Chondrocyte (in vitro differentiated cells): ENCODE measurements at regions not wholly inside any gene's neighbourhood (a gene's known extent, or its start where the extent isn't known, plus 50 kb on each side); places are given as distances from the start of the nearest gene placed in this dataset.

Experiments used
- DNase-seq: peaks from one replicate; pipeline ENCODE4 v3.0.0; 2021; ENCODE audit warnings: mixed read lengths, low spot score
- H3K27ac Mint-ChIP-seq: one replicate; pipeline ENCODE4 v1.8.0; 2021; ENCODE audit warnings: mild to moderate bottlenecking, moderate library complexity, mixed read lengths; ENCODE audit not compliant: unreplicated experiment
- H3K27me3 Mint-ChIP-seq: 2 replicates; pipeline ENCODE4 v1.8.0; 2021; ENCODE audit warnings: low read depth, mixed read lengths
- H3K36me3 Mint-ChIP-seq: 2 replicates; pipeline ENCODE4 v1.8.0; 2021; ENCODE audit warnings: low read depth, mixed read lengths
- H3K4me1 Mint-ChIP-seq: 2 replicates; pipeline ENCODE4 v1.8.0; 2021; ENCODE audit warnings: low read depth, mild to moderate bottlenecking, mixed read lengths
- H3K4me3 Mint-ChIP-seq: one replicate; pipeline ENCODE4 v1.8.0; 2021; ENCODE audit warnings: mild to moderate bottlenecking, moderate library complexity, mixed read lengths; ENCODE audit not compliant: unreplicated experiment
- H3K9me3 Mint-ChIP-seq: 2 replicates; pipeline ENCODE4 v1.8.0; 2021; ENCODE audit warnings: low read depth, mixed read lengths
- CTCF ChIP-seq: fragments of 200-600 bp; sonication (generic); IDR thresholded peaks from 2 replicates; pipeline ENCODE4 v1.5.0; 2021; ENCODE audit warnings: antibody characterized with exemption, mild to moderate bottlenecking, moderate library complexity

- Mint-ChIP-seq H3K36me3 (no peaks in the 10 kb centered on the region), H3K27ac (no peak overlapping the region), H3K9me3 (no peaks in the 10 kb centered on the region), H3K4me3 (no peak overlapping the region), H3K27me3 (peaks cover 5% of the 10 kb centered on the region), H3K4me1 (no peaks in the 10 kb centered on the region)
- DNase-seq: no peak
- no peak for TF ChIP-seq CTCF
Observed at GRCh38 chr4:36990128-36990872, 254.2 kb upstream of the NWD2 start.

GRCh38 chr4:36997727-36998126 is 246.8 kb upstream of the NWD2 start:
- H3K27me3 Mint-ChIP-seq: no peaks in the 10 kb centered on the region
- no peaks in the 10 kb centered on the region for H3K36me3 Mint-ChIP-seq
- no peaks in the 10 kb centered on the region for H3K4me1 Mint-ChIP-seq
- no peaks in the 10 kb centered on the region for H3K9me3 Mint-ChIP-seq
- H3K4me3 Mint-ChIP-seq: no peak overlapping the region
- H3K27ac Mint-ChIP-seq: no peak overlapping the region
- no peak for TF ChIP-seq CTCF
- no peak for DNase-seq

GRCh38 chr4:37000281-37000680 is 244.3 kb upstream of the NWD2 start:
- Mint-ChIP-seq H3K27ac (no peak overlapping the region), H3K36me3 (no peaks in the 10 kb centered on the region), H3K27me3 (no peaks in the 10 kb centered on the region), H3K4me3 (no peak overlapping the region), H3K9me3 (no peaks in the 10 kb centered on the region), H3K4me1 (no peaks in the 10 kb centered on the region)
- no peak for DNase-seq
- TF ChIP-seq CTCF: no peak

- H3K27me3 Mint-ChIP-seq: no peaks in the 10 kb centered on the region
- no peaks in the 10 kb centered on the region for H3K36me3 Mint-ChIP-seq
- no peak for TF ChIP-seq CTCF
- no peaks in the 10 kb centered on the region for H3K9me3 Mint-ChIP-seq
- DNase-seq: no peak
- no peak overlapping the region for H3K4me3 Mint-ChIP-seq
- H3K27ac Mint-ChIP-seq: no peak overlapping the region
- H3K4me1 Mint-ChIP-seq: no peaks in the 10 kb centered on the region
Observed at GRCh38 chr4:37001688-37002436, 242.7 kb upstream of the NWD2 start.

- no peak for TF ChIP-seq CTCF
- DNase-seq: no peak
- H3K4me3 Mint-ChIP-seq: no peak overlapping the region
- no peaks in the 10 kb centered on the region for H3K27me3 Mint-ChIP-seq
- no peaks in the 10 kb centered on the region for H3K36me3 Mint-ChIP-seq
- H3K27ac Mint-ChIP-seq: no peak overlapping the region
- H3K4me1 Mint-ChIP-seq: no peaks in the 10 kb centered on the region
- no peaks in the 10 kb centered on the region for H3K9me3 Mint-ChIP-seq
Observed at GRCh38 chr4:37002625-37003024, 241.9 kb upstream of the NWD2 start.
